Mucosa of gallbladder (tissue), 1 donor: ENCODE measurements at regions not wholly inside any gene's neighbourhood (a gene's known extent, or its start where the extent isn't known, plus 50 kb on each side); places are given as distances from the start of the nearest gene placed in this dataset.

Source experiments
- DNase-seq: peaks from one replicate; pipeline ENCODE4 v3.0.0-alpha.2; 2020; ENCODE audit warnings: low spot score
- donor health status: DM: no; HTN: no; CAD: no.

GRCh38 chr1:80801695-80802094 is 999.0 kb upstream of the ADGRL2 start:
- DNase-seq = no peak

DNA sequence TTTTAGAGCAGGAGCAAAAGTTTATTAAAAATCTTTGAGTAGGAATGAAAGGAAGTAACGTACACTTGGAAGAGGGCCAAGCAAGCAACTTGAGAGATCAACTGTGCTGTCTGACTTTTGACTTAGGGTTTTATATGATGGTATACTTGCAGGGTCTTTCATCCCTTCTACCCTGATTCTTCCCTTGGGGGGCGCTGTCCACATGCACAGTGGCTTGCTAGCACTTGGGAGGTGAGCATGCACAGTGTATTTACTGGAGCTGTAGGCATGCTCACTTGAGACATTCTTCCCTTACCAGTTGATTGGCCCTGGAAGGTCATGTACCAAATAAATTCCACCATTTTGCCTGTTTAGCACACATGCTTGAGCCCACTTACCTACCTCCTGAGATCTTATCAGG is 1001.3 kb upstream of the ADGRL2 start:
- no peak for DNase-seq

DNA sequence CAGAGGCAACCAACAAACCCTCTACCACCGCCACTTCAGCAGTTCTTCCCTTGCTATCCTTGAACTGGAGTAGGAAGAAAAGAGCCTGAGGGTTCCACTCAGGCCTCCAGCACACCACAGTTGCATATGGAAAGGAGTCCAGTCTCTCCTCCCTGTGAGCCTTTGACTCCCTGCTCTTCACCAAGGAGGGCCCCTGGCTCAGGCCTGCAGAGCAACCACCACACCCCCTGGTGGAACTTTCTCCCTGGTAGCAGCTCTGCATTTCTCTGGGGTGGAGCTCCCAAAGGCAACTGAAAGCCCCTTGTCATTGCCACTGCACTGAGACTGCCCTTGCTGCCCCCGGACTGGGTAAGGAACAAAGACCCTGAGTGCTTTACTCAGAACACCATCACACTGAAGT is 1021.5 kb upstream of the ADGRL2 start:
- no peak for DNase-seq

GRCh38 chr1:80778094-80778840 is 1022.5 kb upstream of the ADGRL2 start:
- no peak for DNase-seq

DNA sequence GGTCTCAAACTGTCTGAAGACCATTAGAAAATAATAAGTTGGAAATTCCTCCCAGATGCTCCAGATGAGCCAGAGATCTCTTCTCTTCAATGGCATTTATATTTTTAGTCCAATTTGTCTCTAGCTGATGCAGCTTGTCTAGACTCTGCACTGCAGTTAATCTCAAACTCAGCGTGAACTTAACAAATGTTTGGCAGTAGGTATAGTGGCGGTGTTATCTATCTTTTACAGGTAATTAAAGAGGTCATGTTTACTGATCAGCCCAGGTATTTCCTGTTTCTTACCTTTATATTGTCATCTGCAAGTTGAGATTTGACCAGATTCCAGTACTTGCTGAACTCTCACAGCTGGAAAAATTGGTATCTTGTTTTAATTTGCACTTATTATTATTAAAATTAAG is 1024.5 kb upstream of the ADGRL2 start:
- DNase-seq = no peak

GRCh38 chr1:80769208-80769750 is 1031.5 kb upstream of the ADGRL2 start:
- DNase-seq = no peak

DNA sequence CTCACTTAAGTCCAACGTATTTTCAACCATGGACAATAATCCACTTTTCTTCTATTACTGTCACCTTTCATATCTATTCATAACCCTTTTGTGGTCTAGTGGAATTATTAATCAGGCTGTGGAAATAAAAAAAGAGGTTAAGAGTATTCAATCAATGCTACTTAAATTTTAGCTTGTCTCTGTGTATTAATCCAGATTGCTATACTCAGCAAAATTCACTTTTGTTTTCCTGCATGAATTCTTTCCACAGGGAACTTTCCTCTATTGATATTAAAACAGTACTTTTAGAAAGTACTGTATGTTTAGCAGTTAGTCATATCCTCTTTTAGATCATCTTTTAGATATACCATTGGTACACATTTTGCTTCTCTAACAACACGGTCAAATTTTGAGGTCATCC is 1033.0 kb upstream of the ADGRL2 start:
- no peak for DNase-seq

- no peak for DNase-seq
Observed at GRCh38 chr1:80759354-80759753, 1041.4 kb upstream of the ADGRL2 start.

DNA sequence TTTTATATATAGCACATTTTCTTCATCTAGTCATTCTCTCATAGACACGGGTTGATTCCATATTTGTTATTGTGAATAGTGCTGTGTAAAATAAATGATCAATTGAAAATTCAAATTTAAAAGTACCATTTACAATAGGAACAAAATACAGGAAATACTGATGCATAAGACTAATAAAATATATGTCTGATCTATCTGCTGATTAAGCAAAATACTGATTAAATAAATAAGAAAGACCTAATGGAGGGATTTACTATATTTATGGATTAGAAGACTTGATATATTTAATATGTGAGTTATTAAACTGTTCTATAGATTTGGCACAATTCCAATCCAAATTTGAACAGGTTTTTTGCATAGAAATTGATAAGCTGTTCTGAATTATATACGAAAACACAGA is 1044.8 kb upstream of the ADGRL2 start:
- DNase-seq = no peak

- no peak for DNase-seq
Observed at GRCh38 chr1:80751204-80751603, 1049.5 kb upstream of the ADGRL2 start.

- peak; percentile 56 for DNase-seq
Observed at GRCh38 chr1:80731241-80731894, 1069.4 kb upstream of the ADGRL2 start.

- DNase-seq = no peak
Observed at GRCh38 chr1:80722611-80723010, 1078.1 kb upstream of the ADGRL2 start.

DNA sequence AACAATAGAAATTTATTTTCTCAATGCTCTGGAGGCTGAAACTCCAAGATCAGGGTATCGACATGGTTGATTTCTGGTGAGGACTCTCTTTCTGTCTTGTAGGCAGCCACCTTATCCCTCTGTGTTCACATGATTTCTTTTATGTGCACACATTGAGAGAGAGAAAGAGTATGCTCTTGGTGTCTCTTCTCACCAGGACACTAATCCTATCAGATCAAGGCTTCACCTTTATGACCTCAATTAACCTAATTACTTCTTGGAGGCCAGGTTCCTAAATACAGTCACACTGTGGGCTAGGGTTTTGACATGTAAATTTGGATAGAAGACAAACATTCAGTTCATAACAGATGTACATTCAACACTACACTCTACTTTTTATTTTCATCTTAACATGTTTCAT is 1094.2 kb upstream of the ADGRL2 start:
- no peak for DNase-seq

- DNase-seq = no peak
Observed at GRCh38 chr1:80678438-80678837, 1122.3 kb upstream of the ADGRL2 start.

DNA sequence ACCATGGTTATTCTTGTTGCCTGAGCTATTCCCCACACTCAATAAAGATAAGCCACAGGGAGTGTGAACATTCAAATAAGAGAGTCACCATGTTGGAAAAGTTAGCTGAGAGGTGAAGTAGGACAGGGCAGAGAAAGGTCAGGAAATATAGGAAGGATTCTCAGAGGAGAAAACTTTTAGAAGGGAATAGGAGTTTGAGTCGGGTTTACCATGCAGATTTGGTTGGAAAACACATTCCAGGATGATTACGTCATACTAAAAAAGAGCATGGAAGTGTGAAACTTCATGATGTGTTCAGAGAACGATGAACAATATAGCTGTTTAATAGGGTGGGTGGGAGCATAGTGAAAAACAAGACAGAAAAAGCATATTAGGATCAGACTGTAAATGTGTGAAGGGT is 1125.3 kb upstream of the ADGRL2 start:
- no peak for DNase-seq

DNA sequence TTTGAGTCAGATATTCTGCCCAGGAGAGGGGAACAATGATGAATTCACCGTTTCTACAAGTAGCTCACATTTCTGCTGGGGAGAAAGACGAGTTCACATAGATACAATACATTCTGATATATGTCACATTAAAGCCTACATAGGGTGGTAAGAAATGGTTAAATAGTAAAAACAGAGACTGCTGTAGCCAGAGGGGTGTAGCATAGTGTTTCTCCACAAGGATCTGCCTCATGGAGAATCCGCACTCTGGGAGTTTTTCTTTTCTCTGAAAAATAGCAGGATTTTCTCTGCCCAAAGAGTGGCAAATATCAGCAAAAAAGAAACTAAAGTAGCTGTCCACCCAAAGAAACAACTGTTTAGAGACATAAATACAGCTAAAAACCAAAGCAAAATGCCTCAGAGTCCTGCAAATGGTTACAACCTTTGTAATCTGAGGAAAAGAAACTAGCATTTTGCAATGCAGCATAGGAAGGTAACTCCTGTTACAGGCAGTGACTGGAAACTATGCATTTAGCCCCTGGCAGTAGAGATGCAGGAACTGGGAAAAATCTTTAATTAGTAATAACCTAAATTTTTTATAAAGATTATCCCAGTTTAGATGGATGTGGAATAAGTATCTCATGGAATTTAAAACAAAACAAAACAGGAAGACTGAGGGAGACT is 1126.7 kb upstream of the ADGRL2 start:
- DNase-seq = no peak

DNA sequence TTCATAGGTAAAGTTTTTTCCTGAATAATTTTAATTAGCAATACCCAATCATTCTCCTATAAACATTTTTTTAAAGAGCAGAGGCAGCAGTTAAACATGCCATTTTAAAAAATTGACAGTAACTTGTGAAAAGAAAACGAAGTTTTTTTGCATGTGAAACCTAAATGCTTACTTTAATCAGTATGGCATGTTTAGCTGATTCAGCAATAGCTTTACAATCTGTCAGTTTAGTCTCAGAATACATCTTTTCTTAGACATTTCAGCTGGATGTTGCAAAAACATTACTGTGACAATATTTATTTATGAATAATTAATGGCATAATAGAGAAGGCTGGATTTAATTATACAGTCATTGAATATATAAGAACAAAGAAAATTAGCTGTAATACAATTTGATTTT is 1132.4 kb upstream of the ADGRL2 start:
- DNase-seq = no peak

DNA sequence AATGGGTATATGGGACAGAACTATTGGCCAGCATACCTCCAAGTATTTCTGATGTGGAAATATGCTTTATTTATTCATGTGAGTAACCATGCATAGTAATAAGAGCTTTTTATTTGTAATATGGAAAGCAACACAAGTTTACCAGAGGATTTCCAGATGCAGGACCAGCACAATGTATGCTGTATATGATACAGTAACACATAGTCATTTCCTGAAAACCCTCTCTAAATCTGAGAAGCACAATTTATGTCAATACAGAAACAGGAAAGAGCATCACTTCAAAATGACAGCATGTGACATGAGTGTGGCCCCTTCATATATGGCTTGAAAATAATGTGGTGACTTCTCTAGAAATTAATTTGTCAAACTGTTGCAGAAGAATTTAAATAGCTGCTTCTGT is 1134.7 kb upstream of the ADGRL2 start:
- no peak for DNase-seq

GRCh38 chr1:80659161-80659560 is 1141.6 kb upstream of the ADGRL2 start:
- DNase-seq = no peak

GRCh38 chr1:80657707-80658106 is 1143.0 kb upstream of the ADGRL2 start:
- DNase-seq = no peak

GRCh38 chr1:80657044-80657643 is 1143.6 kb upstream of the ADGRL2 start:
- no peak for DNase-seq

DNA sequence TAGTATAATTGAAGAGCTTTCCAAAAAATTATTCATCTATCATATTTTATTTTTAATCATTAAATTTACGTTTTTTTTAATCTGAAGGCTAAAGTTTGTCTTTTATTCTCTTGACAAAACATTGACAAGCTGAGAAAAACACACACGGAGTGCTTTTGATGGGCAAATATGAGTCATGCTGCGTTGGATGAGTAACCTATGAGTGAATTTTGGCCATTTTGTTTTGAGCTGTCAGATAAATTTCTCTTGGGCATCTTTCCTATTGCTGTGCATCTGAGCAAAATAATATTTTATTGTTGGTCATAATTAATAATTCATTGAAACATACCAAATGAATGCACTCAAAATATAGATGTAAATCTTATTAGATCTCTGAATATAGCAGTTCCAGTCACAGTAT is 1144.1 kb upstream of the ADGRL2 start:
- DNase-seq = no peak
